ENCODE measurements at regions not wholly inside any gene's neighbourhood (a gene's known extent, or its start where the extent isn't known, plus 50 kb on each side); places are given as distances from the start of the nearest gene placed in this dataset.

DNA sequence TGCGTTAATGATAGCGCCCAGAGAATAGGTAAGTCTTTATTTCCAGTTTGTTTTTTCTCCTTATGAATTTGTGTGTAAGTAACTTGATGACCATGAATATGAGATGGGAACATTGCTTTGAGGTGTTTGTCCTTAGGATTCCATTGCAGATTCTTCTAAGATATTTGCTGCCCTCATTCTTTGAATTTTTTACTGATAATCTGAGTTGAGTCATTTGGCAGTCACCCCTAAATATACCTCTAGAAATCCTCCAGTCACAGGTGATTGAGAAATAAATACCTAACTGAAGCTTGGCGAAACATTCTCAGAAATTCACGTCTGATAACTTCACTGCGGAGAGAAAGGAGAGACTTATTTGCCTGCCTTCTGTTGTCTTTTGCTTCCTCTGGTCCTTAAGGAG is 345.5 kb downstream of the SQOR start:
- TF ChIP-seq, protein P1, sequence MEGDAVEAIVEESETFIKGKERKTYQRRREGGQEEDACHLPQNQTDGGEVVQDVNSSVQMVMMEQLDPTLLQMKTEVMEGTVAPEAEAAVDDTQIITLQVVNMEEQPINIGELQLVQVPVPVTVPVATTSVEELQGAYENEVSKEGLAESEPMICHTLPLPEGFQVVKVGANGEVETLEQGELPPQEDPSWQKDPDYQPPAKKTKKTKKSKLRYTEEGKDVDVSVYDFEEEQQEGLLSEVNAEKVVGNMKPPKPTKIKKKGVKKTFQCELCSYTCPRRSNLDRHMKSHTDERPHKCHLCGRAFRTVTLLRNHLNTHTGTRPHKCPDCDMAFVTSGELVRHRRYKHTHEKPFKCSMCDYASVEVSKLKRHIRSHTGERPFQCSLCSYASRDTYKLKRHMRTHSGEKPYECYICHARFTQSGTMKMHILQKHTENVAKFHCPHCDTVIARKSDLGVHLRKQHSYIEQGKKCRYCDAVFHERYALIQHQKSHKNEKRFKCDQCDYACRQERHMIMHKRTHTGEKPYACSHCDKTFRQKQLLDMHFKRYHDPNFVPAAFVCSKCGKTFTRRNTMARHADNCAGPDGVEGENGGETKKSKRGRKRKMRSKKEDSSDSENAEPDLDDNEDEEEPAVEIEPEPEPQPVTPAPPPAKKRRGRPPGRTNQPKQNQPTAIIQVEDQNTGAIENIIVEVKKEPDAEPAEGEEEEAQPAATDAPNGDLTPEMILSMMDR (IDR thresholded peaks at IDR 0.05; ENCODE audit: low read depth, low read length) = no peak
- no peak overlapping the region for H3K4me3 ChIP-seq (ENCODE audit: low read depth, low read length)

- TF ChIP-seq, protein P1 (IDR thresholded peaks at IDR 0.05; ENCODE audit: low read depth, low read length) = no peak
Observed at GRCh38 chr15:45981625-45982024, 346.8 kb downstream of the SQOR start.

GRCh38 chr15:45991863-45992262 is 357.0 kb downstream of the SQOR start:
- TF ChIP-seq, protein P1 (IDR thresholded peaks at IDR 0.05; ENCODE audit: low read depth, low read length) = no peak
- H3K4me3 ChIP-seq (ENCODE audit: low read depth, low read length) = no peak overlapping the region

More at GRCh38 chr15:45981625-45982024, 346.8 kb downstream of the SQOR start:
- H3K4me3 ChIP-seq (ENCODE audit: low read depth, low read length) = no peak overlapping the region

- no peak overlapping the region for H3K4me3 ChIP-seq (ENCODE audit: low read depth, low read length)
- TF ChIP-seq, protein P1 (IDR thresholded peaks at IDR 0.05; ENCODE audit: low read depth, low read length) = no peak
Observed at GRCh38 chr15:45993072-45993471, 358.2 kb downstream of the SQOR start.

DNA sequence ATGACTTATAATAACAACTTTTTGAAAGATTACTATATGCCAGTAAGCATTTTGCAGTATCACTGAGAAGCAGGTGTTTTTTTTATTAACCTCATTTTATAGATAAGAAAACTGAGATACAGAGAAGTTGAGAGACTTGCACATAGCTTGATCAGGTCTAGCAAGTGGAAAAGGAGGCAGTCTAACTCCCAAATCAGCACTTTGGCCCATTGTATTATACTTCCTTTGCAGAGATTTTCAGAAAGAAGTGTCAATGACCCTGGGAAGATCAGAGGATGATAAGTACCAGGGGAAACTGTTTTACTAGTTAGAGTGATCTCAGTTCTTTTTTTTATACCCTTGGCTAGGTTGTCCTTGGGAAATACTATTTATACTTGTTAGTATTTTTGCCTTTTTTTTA is 358.7 kb downstream of the SQOR start:
- TF ChIP-seq, protein P1 (IDR thresholded peaks at IDR 0.05; ENCODE audit: low read depth, low read length) = no peak
- H3K4me3 ChIP-seq (ENCODE audit: low read depth, low read length) = no peak overlapping the region

DNA sequence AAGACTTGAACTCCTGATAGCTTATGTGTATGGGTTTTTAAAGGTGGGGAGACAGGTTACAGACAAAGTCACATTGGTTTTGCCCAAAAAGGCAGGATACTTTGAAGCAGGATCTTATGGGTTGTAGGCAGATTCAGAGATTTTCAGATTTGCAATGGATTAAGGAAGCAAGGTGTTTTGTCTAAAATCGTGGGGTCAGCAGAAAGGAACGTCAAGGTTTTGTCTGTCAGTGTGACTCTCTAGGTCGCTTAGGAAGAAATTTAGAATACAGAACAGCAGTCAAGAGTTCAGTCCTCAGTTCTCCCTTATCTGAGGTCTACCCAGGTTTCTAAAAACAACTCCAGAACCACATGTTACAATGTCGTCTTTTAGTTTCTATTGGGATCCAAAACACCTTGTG is 361.0 kb downstream of the SQOR start:
- H3K4me3 ChIP-seq (ENCODE audit: low read depth, low read length) = no peak overlapping the region
- TF ChIP-seq, protein P1 (IDR thresholded peaks at IDR 0.05; ENCODE audit: low read depth, low read length) = no peak

DNA sequence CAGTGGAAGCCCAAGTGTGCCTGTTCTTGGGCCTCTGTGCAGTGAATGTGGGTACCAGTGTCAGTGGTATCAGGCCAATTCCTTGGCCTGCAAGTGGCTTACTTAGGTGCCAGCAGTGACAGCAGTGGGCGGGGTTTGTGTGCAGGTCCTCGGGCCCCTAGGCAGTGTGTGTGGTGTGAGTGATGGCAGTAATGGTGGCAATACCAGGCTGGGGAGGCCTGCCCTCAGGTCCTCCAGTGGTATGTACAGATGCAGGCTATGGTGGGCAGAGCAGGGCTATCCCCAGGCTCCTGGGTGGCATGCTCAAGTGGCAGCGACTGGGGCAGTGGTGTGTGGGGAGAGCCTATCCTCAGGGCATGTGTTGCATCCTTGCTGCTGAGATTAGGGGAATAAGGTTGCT is 379.7 kb downstream of the SQOR start:
- TF ChIP-seq, protein P1 (IDR thresholded peaks at IDR 0.05; ENCODE audit: low read depth, low read length) = no peak
- no peak overlapping the region for H3K4me3 ChIP-seq (ENCODE audit: low read depth, low read length)

Measured in WI38 (cell line).